Neural progenitor cell (in vitro differentiated cells): ENCODE measurements at regions not wholly inside any gene's neighbourhood (a gene's known extent, or its start where the extent isn't known, plus 50 kb on each side); places are given as distances from the start of the nearest gene placed in this dataset.

ENCODE experiments used
- CTCF ChIP-seq: fragments of 200-600 bp; sonication (generic); IDR thresholded peaks from 2 replicates; pipeline ENCODE4 v1.5.1; 2017; ENCODE audit warnings: antibody characterized with exemption, mild to moderate bottlenecking
- EZH2 ChIP-seq: fragments of 200-600 bp; sonication (generic); IDR thresholded peaks from 2 replicates; pipeline ENCODE4 v1.6.1; 2017; ENCODE audit warnings: antibody characterized with exemption, mild to moderate bottlenecking, moderate library complexity
- EZH2phosphoT487 ChIP-seq: fragments of 200-600 bp; sonication (generic); IDR thresholded peaks from 2 replicates; pipeline ENCODE4 v1.6.1; 2017; ENCODE audit warnings: antibody characterized with exemption

GRCh38 chr16:65604771-65605170, 482.9 kb upstream of the CDH11 start:
- TF ChIP-seq EZH2 (no peak), CTCF (no peak), EZH2phosphoT487 (no peak)
